HG02981 (cell line): ENCODE measurements at regions not wholly inside any gene's neighbourhood (a gene's known extent, or its start where the extent isn't known, plus 50 kb on each side); places are given as distances from the start of the nearest gene placed in this dataset.
"Not testable (repeated sequence)": the region's sequence is repeated elsewhere in the genome, so short reads cannot be mapped to it uniquely, and the experiment has no call there.

ENCODE experiments used
- ATAC-seq: cut with Tn5 transposase; IDR thresholded peaks from one replicate; pipeline ENCODE4 v1.9.1; 2021; ENCODE audit warnings: mild to moderate bottlenecking, moderate library complexity; ENCODE audit not compliant: unreplicated experiment

GRCh38 chr3:39558775-39559306 is 91.4 kb downstream of the MOBP start:
- no peak for ATAC-seq

DNA sequence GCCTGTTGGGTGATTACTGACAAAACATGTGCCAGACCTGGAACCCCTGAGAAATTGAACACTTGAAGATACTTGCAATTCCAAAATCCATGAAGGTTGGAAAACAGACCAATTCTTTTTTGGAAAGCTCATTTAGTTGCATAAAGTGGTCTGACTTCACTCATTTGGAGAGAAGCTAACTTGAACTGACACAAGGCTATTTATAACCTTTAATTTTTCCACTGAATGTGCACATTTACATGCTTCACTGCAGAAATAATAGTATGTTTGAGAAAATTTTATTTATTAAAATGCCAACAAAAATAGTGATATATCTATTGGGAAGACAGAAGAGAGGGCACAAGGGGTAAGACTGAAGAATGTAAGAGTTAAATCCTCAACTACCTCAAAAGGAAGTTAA is 92.1 kb downstream of the MOBP start:
- no peak for ATAC-seq

- ATAC-seq: no peak
Observed at GRCh38 chr3:39568508-39568907, 101.0 kb downstream of the MOBP start.

DNA sequence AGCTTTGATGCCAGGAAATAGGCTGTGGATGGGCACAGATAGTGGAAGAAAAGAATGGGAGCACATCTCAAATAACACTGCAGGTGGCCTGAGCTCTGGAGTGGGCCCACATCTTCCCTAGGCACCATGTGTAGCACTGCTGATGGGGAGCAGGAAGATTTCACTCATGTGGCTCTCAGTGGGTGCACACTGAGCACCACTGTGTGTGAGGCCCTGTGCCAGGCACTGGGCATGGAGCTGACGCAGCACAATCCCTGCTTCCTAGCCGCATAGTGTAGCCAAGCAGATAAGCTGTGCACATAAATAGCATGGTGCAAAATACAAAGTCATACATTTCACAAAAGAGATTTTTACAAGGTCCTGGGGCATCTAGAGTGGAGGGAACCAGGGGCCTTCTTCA is 101.6 kb downstream of the MOBP start:
- no peak for ATAC-seq

DNA sequence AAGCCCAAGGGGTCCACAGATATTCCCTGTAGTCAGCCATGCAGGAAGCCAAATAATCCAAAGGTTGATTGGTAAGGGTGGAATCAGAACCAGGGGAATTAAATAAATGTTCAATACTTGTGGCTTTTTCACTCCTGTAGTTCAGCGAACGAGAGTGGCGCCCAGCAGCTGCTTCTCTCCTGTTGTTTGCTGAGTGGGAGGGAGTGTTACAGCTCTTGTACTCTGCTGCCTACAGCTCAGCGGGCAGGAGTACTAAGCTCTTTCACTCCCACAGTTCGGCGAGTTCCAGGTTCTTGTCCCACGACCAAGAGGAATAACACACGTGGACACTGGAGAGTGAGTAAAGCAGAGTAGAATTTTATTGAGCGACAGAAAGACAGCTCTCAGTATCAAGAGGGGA is 105.9 kb downstream of the MOBP start:
- no peak for ATAC-seq

GRCh38 chr3:39577541-39577940 is 110.1 kb downstream of the MOBP start:
- no peak for ATAC-seq

- not testable (repeated sequence) for ATAC-seq
Observed at GRCh38 chr3:39586215-39586614, 118.7 kb downstream of the MOBP start.

DNA sequence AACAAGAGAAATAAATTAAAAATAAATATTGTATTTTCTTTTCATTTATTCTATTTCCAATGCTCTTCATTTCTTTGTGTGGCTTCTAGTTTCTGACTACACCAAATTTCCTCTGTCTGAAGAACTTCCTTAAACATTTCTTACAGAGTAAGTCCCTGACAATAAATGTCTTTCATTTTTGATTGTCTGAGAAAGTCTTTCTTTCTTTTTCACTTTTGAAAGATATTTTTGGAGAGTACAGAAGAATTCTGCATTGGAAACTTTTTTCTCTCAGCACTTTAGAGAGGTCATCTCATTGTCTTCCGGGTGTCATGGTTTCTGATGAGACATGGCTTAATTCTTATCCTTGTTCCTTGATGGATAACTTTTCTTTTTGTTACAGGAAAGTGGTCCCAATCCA is 119.6 kb downstream of the MOBP start:
- ATAC-seq: no peak

GRCh38 chr3:39590806-39591205 is 123.3 kb downstream of the MOBP start:
- no peak for ATAC-seq

DNA sequence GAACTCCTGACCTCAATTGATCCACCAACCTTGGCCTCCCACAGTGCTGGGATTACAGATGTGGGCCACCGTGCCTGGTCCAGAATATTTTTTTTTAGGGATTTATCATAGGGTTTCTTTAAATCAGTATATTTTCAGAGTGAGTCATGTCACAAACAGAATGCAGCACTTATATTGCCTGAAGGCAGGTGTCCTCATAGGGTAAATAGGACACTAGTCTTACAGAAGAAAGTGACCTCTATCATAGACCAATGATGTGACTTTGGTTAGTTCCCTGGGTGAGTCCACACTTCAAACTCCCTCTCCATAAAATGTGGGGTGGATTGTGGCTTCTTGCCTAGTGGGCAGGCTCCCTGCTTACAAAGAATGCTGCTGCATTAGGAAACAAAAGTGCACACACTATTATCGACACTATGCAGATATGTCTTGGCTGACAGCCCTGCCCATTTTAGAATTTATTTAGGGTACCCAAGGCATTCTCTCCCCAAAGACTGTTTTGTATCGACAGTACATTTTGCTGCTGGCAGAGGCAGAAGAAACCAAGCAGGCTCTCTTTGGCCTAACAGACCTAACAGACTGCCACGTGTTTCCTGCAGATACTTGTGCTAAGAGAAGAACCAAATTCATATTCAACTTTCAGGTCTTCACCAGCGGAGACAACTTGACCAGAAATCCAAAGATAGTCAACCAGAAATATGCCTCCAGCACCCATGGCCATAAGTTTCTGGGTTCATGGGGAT is 125.0 kb downstream of the MOBP start:
- ATAC-seq: no peak

GRCh38 chr3:39593341-39593740 is 125.9 kb downstream of the MOBP start:
- no peak for ATAC-seq

DNA sequence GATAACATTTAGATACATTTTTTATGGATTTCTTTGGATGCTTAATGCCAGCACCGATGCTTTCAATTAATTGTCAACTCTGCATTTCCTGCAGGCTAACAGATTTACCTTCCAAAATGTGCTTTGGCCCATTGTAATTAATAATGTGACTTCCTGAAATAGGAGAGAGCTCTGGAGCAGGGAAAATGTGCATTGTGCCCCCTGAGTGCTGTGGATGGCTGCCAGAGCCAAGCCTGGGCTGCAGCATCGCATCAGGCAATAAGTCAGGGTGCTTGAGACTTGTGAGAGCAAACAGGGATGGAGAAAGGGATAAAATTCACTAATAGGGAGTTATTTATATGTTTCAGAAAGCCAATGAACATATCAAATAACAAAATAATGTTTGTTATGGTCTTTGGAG is 133.8 kb downstream of the MOBP start:
- no peak for ATAC-seq

DNA sequence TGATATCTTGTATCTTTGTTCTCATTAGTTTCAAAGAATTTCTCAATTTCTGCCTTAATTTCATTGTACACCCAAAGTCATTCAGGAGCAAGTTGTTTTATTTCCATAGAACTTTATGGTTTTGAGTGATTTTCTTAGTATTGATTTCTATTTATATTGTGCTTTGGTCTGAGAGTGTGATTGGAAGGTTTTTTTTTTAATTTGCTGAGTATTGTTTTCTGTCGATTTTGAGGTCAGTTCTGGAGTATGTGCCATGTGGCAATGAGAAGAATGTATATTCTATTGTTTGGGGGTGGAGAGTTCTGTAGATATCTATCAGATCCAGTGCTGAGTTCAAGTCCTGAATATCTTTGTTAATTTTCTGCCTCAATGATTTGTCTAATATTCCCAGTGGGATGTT is 138.4 kb downstream of the MOBP start:
- no peak for ATAC-seq

DNA sequence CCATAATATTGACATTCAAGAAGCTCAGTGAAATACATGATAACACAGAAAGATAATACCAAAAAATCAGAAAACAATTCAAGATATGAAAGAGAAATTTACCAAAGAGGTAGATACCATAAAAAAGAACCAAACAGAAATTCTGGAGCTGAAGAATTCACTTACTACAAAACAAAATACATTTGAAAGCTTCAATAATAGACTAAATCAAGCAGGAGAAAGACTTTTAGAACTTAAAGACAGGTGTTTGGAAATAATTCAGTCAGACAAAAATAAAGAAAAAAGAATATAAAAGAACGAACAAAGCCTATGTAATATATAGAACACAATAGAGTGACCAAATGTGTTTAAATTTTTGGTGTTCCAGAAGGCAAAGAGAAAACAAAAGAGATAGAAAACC is 158.7 kb downstream of the MOBP start:
- no peak for ATAC-seq

DNA sequence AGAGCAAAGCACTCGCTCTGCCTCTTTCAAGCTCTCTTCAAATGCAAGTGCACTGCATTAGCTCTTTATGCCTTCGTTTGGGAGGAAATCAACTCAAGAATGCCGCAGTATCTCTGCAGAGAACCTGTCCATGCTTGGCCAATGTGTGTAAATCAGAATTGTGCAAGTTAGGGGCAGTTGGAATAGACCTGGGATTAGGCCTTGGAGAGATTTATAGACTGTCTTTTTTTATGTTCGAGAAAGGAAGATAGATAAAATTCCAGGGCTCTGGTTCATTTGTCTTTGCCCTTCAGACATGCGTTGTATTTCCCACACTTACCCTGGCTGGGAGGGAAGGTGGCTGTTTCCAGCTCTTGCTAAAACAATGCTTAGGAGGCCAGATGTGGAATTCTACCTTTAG is 163.7 kb downstream of the MOBP start:
- ATAC-seq: no peak

DNA sequence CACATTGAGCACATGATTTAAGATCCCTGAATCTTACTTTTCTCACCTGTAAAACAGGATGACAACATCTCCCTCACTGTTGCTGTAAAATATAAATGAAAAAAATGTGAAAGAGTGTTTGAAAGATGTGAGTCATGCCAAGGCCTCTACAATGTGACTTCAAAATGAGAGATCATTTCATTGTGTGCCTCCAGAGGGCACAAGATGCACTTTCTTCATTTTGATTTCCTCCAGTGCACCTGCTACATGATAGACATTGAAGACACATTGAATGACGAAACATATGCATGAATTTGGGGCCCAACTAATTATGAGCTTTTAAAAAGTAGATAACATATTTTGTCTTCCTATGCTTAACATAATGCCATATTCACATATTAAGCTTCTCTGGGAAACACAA is 170.3 kb downstream of the MOBP start:
- ATAC-seq: no peak

DNA sequence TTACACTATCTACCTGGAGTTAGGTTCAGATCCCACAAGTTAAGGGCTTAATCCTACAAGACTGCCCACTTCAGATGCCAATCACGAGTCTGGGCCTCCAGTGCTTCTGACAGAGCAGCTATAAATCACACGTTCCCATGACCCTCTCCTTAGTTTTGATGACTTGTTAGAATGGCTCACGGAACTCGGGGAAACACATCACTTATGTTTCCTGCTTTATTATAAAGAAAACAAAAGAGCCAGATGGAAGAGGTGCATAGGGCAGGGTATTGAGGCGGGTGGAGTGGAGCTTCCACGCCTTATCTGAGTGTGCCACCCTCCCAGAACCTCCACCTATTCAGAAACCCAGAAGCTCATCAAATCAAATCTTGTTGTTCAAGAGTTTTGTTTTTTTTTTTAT is 170.8 kb downstream of the MOBP start:
- no peak for ATAC-seq

DNA sequence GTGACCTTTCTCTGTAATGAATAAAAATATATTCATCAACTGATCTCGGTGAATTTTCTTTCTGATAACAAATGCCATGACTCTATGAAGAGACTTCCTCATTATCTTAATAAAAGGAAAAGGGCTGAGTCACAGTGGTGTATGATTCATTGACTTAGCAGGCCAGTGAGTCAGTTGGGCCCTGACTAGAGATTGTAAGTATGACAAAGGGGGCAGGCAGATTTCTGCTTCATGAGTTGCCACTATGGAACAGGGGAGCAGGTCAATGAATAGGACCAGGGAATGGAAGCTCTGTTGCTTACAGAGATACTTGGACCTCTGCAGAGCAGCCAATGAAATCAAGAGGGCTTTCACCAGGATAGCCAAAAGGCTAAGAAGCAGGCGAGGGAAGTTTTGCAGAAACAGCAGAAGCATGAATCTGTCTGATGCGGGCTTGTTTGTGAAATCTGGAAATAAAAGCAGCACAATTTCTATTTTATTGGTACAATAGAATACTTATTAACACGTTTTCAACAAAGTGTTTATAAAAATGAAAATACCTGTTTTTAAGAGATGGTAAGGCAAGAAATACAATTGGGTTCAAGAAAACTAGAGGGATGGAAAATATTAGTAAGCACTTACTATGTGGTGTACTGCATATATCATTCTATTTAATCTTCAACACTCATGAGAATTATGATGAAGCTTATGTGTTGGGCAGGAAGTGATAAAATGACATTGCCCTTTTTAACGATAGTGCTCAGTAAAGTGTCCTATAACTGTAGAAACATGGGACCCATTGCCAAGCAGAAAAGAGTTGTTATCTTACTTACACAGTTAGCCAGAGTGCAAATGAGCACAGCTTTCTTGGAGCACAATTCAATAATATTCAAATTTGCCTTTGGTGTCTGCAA is 169.8 kb upstream of the MYRIP start:
- ATAC-seq: no peak

DNA sequence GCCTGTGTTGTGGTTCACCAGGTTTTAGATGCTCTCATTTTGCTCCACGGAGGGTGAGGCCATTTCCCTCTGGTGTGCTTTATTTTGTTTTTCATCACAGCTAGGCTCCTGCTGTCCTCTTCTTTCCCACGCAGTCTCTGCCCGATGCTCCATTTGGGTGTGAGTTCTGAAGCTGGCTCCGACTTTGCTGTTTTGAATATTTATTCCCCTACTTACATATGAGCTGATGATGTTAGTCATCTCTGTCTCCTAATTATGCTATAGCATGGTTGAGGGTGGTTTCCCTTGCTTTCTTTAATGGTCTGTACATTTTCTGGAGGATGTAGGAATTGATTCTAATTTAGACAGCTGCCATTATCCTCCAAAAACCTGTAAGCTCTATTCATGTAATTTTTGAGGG is 168.1 kb upstream of the MYRIP start:
- ATAC-seq: no peak

DNA sequence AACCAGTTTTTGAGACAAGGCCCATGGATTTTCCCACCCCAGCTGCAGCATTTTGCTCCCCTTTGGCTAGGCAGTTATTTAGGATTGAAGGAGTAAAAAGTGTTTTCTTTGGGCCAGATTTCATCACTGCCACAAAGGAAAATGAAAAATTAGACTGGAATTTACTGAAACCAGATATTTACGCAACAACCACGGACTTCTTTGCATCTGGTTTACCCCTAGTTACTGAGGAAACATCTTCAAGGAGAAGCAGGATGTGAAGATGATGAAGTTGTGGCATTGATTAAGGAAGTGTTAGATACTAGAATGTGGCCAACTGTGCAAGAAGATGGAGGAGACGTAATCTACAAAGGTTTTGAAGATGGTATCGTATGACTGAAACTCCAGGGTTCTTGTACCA is 165.2 kb upstream of the MYRIP start:
- ATAC-seq: no peak

DNA sequence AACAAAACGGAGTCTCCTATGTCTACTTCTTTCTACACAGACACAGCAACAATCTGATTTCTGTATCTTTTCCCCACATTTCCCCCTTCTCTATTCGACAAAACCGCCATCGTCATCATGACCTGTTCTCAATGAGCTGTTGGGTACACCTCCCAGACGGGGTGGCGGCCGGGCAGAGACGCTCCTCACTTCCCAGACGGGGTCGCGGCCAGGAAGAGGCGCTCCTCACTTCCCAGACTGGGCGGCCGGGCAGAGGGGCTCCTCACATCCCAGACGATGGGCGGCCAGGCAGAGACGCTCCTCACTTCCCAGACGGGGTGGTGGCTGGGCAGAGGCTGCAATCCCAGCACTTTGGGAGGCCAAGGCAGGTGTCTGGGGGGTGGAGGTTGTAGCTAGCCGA is 158.2 kb upstream of the MYRIP start:
- ATAC-seq: not testable (repeated sequence)
